ENCODE measurements at regions not wholly inside any gene's neighbourhood (a gene's known extent, or its start where the extent isn't known, plus 50 kb on each side); places are given as distances from the start of the nearest gene placed in this dataset.

DNA sequence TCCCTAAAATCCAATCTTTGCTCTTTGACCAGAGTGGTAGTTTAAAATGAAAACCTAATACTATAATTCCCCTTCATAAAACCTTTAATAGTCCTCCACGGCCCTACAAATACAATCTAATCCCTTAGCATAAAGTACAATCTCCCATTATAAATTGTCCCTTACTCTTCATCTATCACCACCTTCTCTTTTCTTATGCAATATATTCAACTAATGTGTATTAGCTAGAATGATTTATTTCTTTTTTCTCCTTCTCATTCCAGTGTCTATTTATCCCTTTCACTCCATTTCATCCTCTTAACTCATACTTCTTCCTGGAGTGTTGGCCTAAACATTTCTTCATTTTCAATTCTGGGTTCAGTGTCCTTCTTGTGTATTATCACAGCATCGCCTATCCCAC, 872.1 kb upstream of the PCDH20 start:
- in situ Hi-C loops (cut with HindIII; ENCODE audit: low sequenced_read_pairs), result no loop called here

DNA sequence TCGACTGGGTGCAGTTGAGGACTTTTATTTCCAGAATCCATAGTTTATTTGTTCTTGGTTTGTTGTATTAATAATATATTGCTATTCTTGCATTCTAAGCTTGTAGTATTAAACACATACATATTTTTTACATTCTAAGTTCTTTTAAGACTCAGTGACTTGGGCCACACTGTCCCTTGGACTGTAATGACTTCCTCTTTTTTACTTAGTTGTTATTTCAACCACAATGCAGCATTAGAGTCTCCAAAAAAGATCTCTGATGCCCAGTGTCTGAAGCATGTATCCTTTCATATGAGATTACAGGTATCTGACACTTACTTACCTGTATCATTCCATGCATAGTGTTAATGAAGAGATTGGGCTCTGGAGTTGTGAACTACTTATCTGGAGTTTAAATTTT, 864.9 kb upstream of the PCDH20 start:
- in situ Hi-C loops (cut with HindIII; ENCODE audit: low sequenced_read_pairs), result no loop called here

GRCh38 chr13:62278271-62278670, 862.6 kb upstream of the PCDH20 start:
- in situ Hi-C loops (cut with HindIII; ENCODE audit: low sequenced_read_pairs), result no loop called here

GRCh38 chr13:62251734-62252133, 836.1 kb upstream of the PCDH20 start:
- in situ Hi-C loops (cut with HindIII; ENCODE audit: low sequenced_read_pairs), result no loop called here

DNA sequence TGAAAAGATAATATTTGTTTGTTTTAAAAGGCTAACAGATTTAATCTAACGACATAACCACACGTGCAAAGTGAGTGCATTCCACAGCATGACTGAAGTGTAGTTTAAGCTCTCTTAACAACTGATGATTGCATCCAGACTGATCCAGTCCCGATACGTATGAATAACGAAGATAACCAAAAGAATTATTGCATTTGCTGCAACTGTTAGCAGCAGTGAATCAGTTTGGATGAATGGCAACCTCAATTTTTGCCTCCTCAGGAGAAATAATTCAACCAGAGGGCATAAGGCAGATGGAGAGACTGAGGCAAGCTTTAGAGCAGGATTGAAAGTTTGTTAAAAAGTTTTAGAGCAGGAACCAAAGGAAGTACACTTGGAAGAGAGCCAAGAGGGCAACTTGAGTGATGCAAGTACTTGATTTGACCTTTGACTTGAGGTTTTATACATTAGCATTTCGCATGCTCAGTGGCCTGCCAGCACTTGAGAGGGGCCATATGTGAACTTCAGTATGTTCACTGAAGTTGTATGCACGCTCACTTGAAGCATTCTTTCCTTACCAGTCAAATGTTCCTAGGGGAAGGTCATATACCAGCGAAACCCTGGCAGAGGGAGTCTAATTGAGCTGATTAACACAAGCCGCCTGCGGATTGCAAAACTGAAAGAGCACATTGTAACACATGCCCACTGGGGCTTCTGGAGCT, 835.0 kb upstream of the PCDH20 start:
- in situ Hi-C loops (cut with HindIII; ENCODE audit: low sequenced_read_pairs), result no loop called here

- in situ Hi-C loops (cut with HindIII; ENCODE audit: low sequenced_read_pairs), result no loop called here
Measured at GRCh38 chr13:62246581-62246980, 830.9 kb upstream of the PCDH20 start.

DNA sequence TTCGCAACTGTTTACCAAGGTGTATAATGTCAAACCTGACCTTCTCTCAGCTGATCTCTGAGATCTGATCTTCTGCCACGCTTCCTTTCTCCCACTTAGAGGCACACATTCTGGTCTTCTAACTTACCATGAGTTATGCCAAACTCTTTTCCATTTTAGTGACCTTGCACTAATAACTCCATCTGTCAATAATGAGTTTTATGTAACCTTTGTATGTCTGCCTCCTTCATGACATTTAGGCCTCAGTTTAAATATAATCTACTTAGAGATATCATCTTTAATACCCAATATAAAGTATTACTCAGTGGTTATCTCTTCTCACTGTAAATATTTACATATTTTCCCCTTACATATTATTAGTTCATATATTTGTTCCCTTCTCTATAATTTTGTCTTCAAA, 827.5 kb upstream of the PCDH20 start:
- in situ Hi-C loops (cut with HindIII; ENCODE audit: low sequenced_read_pairs), result no loop called here

GRCh38 chr13:62234780-62235440, 819.3 kb upstream of the PCDH20 start:
- in situ Hi-C loops (cut with HindIII; ENCODE audit: low sequenced_read_pairs), result no loop called here

GRCh38 chr13:62210951-62211350, 795.3 kb upstream of the PCDH20 start:
- in situ Hi-C loops (cut with HindIII; ENCODE audit: low sequenced_read_pairs), result no loop called here

GRCh38 chr13:62209529-62209928, 793.9 kb upstream of the PCDH20 start:
- in situ Hi-C loops (cut with HindIII; ENCODE audit: low sequenced_read_pairs), result no loop called here

GRCh38 chr13:62207388-62207787, 791.7 kb upstream of the PCDH20 start:
- in situ Hi-C loops (cut with HindIII; ENCODE audit: low sequenced_read_pairs), result no loop called here

- in situ Hi-C loops (cut with HindIII; ENCODE audit: low sequenced_read_pairs), result no loop called here
Measured at GRCh38 chr13:62206165-62206564, 790.5 kb upstream of the PCDH20 start.

GRCh38 chr13:62205273-62205672, 789.6 kb upstream of the PCDH20 start:
- in situ Hi-C loops (cut with HindIII; ENCODE audit: low sequenced_read_pairs), result no loop called here

- in situ Hi-C loops (cut with HindIII; ENCODE audit: low sequenced_read_pairs), result no loop called here
Measured at GRCh38 chr13:62194371-62194770, 778.7 kb upstream of the PCDH20 start.

DNA sequence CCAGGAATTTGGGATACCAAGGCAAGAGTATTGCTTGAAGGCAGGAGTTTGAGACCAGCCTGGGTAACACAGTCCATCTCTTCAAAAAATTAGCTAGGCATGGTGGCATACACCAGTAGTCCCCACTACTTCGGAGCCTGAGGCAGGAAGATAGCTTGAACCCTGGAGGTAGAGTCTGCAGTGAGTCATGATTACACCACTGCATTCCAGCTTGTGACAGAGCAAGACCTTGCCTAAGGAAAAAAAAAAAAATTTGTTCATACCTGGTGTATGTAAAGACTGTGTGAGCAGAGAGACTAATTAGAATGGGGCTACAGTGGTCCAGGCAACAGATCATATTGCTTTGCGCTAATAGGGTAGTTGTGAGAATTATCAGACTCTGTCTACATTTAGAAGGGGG, 778.3 kb upstream of the PCDH20 start:
- in situ Hi-C loops (cut with HindIII; ENCODE audit: low sequenced_read_pairs), result no loop called here

- in situ Hi-C loops (cut with HindIII; ENCODE audit: low sequenced_read_pairs), result no loop called here
Measured at GRCh38 chr13:62185631-62186255, 770.1 kb upstream of the PCDH20 start.

DNA sequence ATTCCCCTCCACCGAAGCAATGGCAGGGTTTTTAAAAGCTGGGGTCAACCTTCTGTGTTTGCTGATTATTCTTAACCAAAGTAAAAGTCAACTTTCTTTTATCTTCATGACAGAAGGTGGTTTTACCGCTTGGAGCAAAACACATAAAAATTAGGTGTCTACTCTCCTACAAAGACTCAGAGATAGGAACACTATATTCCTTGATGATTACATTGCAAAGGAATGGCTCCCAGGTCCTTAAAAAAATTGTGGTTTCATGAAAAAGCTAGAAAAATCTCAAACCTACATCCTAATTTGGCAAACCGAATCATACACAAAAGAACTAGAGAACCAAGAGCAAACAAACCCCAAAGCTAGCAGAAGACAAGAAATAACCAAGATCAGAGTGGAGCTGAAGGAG, 760.4 kb upstream of the PCDH20 start:
- in situ Hi-C loops (cut with HindIII; ENCODE audit: low sequenced_read_pairs), result no loop called here

DNA sequence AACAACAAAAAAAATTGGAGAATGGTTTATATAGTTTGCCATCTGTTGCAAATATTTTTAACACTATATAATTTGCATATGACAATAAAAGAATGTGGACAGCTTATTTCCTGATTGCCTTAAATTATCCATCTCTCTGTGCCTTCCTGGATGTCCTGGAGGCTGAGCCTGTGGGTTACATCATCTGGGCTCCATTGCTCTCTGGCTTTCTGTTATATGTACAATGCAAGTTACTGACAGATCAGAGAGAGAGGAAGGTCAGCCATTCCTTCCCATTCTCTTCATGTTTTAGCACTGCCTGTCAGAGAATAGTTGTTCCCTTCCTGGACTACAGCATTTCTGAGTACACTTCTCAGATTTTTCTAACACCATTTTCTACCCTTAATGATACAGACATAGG, 758.3 kb upstream of the PCDH20 start:
- in situ Hi-C loops (cut with HindIII; ENCODE audit: low sequenced_read_pairs), result no loop called here

GRCh38 chr13:62171697-62172096, 756.0 kb upstream of the PCDH20 start:
- in situ Hi-C loops (cut with HindIII; ENCODE audit: low sequenced_read_pairs), result no loop called here

DNA sequence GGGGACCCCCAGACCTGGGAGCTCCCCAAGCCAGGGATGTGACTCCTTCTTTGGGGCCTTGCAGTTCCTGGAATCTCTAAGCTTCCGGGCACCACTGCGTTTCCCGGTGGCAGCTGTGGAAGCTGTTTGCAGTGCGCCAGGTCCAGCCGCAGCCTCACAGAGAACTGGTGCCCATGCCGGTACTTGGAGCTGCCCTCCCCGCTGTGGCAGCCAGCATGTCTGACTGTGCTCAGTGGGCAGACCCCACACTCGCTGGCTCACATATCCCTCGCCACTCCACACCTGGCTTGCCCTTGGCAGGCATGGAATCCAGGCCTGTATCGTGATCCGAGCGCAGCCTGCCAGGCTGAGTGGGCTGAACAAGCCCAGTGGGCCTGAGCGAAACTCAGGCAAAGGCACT, 753.2 kb upstream of the PCDH20 start:
- in situ Hi-C loops (cut with HindIII; ENCODE audit: low sequenced_read_pairs), result no loop called here

GRCh38 chr13:62167650-62168172, 752.1 kb upstream of the PCDH20 start:
- in situ Hi-C loops (cut with HindIII; ENCODE audit: low sequenced_read_pairs), result no loop called here

GRCh38 chr13:62162860-62163259, 747.2 kb upstream of the PCDH20 start:
- in situ Hi-C loops (cut with HindIII; ENCODE audit: low sequenced_read_pairs), result no loop called here

Measured in endothelial cell of hepatic sinusoid (primary cell).